Endothelial cell (in vitro differentiated cells): ENCODE measurements at regions not wholly inside any gene's neighbourhood (a gene's known extent, or its start where the extent isn't known, plus 50 kb on each side); places are given as distances from the start of the nearest gene placed in this dataset.

Experiments
- DNase-seq: peaks from one replicate; pipeline ENCODE4 v3.0.0; 2021; ENCODE audit warnings: low spot score
- H3K27ac Mint-ChIP-seq: one replicate; pipeline ENCODE4 v1.8.0; 2021; ENCODE audit warnings: mixed read lengths, inconsistent platforms; ENCODE audit not compliant: unreplicated experiment
- H3K27me3 Mint-ChIP-seq: one replicate; pipeline ENCODE4 v1.8.0; 2021; ENCODE audit warnings: mild to moderate bottlenecking, moderate library complexity, mixed read lengths, inconsistent platforms; ENCODE audit not compliant: unreplicated experiment
- H3K36me3 Mint-ChIP-seq: one replicate; pipeline ENCODE4 v1.8.0; 2021; ENCODE audit warnings: mild to moderate bottlenecking, low read depth, mixed read lengths, inconsistent platforms; ENCODE audit not compliant: unreplicated experiment
- H3K4me1 Mint-ChIP-seq: one replicate; pipeline ENCODE4 v1.8.0; 2021; ENCODE audit warnings: mild to moderate bottlenecking, mixed read lengths, inconsistent platforms; ENCODE audit not compliant: unreplicated experiment
- H3K4me3 Mint-ChIP-seq: one replicate; pipeline ENCODE4 v1.8.0; 2021; ENCODE audit warnings: mild to moderate bottlenecking, mixed read lengths, inconsistent platforms; ENCODE audit not compliant: unreplicated experiment
- H3K9me3 Mint-ChIP-seq: one replicate; pipeline ENCODE4 v1.8.0; 2021; ENCODE audit warnings: mixed read lengths, inconsistent platforms; ENCODE audit not compliant: unreplicated experiment
- TF ChIP-seq, protein P1 (sequence below): fragments of 200-600 bp; sonication (generic); IDR thresholded peaks from one replicate; pipeline ENCODE4 v1.5.0; 2021; ENCODE audit warnings: antibody characterized with exemption; ENCODE audit not compliant: unreplicated experiment

DNA sequence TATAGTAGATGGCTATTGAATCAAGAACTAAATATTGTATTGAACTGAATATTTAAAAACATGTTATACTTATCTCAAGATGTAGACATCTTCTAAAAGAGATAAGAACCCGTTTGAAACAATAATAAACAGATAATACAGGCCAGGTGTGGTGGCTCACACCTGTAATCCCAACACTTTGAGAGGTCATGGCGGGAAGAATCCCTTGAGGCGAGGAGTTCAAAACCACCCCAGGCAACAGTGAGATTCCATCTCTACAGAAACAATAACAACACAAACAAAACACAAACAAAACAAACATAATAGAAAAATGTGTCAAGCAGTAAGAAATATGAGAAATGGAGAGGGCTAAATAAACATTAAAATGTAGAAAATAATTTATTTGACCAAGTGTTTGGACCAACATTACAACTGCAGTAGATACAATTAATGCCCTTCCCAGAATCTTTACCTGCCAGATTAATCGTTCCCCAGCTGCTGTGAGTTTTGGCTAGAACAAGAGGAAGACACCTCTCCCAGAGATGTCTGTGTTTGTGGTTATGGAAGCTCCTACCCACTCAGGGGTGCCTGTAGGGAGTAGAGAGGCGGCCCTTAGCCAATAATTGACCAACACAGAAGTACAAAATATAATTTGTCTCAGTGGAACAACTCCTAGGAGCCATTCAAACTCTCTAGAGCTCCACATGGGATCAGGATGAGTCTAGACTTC lies 111.9 kb upstream of the AGTR1 start:
- Mint-ChIP-seq H3K4me3 (no peak overlapping the region), H3K9me3 (no peaks in the 10 kb centered on the region), H3K27me3 (no peaks in the 10 kb centered on the region), H3K27ac (no peak overlapping the region), H3K4me1 (no peaks in the 10 kb centered on the region), H3K36me3 (no peaks in the 10 kb centered on the region)
- TF ChIP-seq, protein P1, sequence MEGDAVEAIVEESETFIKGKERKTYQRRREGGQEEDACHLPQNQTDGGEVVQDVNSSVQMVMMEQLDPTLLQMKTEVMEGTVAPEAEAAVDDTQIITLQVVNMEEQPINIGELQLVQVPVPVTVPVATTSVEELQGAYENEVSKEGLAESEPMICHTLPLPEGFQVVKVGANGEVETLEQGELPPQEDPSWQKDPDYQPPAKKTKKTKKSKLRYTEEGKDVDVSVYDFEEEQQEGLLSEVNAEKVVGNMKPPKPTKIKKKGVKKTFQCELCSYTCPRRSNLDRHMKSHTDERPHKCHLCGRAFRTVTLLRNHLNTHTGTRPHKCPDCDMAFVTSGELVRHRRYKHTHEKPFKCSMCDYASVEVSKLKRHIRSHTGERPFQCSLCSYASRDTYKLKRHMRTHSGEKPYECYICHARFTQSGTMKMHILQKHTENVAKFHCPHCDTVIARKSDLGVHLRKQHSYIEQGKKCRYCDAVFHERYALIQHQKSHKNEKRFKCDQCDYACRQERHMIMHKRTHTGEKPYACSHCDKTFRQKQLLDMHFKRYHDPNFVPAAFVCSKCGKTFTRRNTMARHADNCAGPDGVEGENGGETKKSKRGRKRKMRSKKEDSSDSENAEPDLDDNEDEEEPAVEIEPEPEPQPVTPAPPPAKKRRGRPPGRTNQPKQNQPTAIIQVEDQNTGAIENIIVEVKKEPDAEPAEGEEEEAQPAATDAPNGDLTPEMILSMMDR, result no peak
- no peak for DNase-seq

DNA sequence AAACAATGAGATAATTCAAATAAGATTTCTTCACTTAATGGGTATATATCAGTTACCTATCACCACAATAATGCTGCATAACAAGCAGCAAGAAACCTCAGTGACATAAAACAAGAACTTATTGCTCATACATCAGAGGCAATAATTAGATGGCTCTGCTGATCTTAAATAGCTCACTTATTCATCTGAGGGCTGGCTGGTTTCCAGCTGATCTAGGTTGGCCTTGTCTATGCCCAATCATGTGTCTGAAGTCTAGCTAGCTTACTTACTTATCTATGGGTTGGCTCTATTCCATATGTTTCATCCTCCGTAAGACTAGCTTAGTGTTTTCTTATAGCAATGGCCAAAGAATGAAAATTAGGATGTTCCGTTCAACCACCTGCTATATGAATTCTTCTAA lies 109.4 kb upstream of the AGTR1 start:
- H3K4me3 Mint-ChIP-seq, result no peak overlapping the region
- no peak for DNase-seq
- no peaks in the 10 kb centered on the region for H3K27me3 Mint-ChIP-seq
- TF ChIP-seq, protein P1, result no peak
- no peak overlapping the region for H3K27ac Mint-ChIP-seq
- H3K9me3 Mint-ChIP-seq, result no peaks in the 10 kb centered on the region
- H3K4me1 Mint-ChIP-seq, result no peaks in the 10 kb centered on the region
- no peaks in the 10 kb centered on the region for H3K36me3 Mint-ChIP-seq

DNA sequence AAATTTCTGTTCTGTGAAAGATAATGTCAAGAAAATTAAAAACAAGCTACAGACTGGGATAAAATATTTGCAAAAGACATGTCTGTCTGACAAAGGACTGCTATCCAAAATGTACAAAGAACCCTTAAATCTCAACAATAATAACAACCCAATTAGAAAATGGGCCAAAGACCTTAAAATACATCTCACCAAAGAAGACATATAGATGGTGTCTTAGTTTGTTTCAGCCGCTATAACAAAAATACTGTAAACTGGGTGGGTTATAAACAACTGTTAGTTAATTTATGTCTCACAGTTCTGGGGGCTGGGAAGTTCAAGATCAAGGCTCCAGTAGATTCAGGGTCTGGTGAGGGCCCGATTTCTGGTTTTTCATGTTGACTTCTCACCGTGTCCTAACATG lies 106.2 kb upstream of the AGTR1 start:
- TF ChIP-seq, protein P1, result no peak
- Mint-ChIP-seq H3K4me3 (no peak overlapping the region), H3K4me1 (no peaks in the 10 kb centered on the region), H3K27ac (no peak overlapping the region), H3K36me3 (no peaks in the 10 kb centered on the region), H3K9me3 (no peaks in the 10 kb centered on the region), H3K27me3 (no peaks in the 10 kb centered on the region)
- no peak for DNase-seq

DNA sequence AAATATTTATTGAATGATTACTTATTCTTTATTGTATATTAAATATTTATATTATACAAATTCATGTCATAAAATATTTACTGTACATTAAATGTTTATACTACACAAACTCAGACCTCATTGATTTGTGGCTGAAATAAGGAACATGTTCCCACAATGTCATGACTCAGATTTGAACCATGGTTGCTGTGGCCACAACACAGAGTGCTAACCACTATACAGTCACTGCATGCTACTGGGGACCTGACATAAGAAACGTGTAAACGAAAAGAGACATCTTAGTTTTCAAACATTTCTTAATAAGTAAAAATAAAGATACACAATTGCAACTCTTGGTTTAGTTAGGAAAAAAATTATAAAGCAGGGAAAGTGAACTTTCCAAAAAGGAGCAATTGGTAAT lies 99.1 kb upstream of the AGTR1 start:
- Mint-ChIP-seq H3K36me3 (no peaks in the 10 kb centered on the region), H3K9me3 (no peaks in the 10 kb centered on the region), H3K27me3 (no peaks in the 10 kb centered on the region), H3K27ac (no peak overlapping the region), H3K4me3 (no peak overlapping the region), H3K4me1 (no peaks in the 10 kb centered on the region)
- TF ChIP-seq, protein P1, result no peak
- DNase-seq, result no peak

DNA sequence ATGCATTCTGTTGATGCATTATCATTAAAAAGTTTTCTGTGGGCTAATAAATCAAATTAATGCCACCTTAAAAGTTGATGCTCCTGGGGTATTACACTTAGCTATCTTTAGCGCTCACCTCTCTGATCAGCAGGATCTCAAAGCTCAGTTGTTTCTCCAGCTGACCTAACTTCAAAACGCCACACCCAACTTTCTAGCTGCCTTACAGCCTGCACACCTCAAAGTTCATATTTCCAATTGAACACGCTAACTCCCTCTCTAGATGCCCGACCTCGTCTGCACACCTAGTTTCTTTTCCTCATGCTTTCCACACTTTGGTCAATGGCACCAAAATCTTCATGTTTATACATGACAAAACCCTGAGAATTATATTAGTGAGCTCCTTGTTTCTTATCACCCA lies 98.2 kb upstream of the AGTR1 start:
- no peaks in the 10 kb centered on the region for H3K4me1 Mint-ChIP-seq
- no peaks in the 10 kb centered on the region for H3K36me3 Mint-ChIP-seq
- no peaks in the 10 kb centered on the region for H3K27me3 Mint-ChIP-seq
- no peaks in the 10 kb centered on the region for H3K9me3 Mint-ChIP-seq
- TF ChIP-seq, protein P1, result no peak
- H3K27ac Mint-ChIP-seq, result no peak overlapping the region
- H3K4me3 Mint-ChIP-seq, result no peak overlapping the region
- no peak for DNase-seq
